Activated CD4-positive, alpha-beta memory T cell treated with anti-CD3 and anti-CD28 coated beads, Interleukin-2, amount 10 ng/mL, durations not matched to agents 7 days and 5 days (primary cell): ENCODE measurements at regions not wholly inside any gene's neighbourhood (a gene's known extent, or its start where the extent isn't known, plus 50 kb on each side); places are given as distances from the start of the nearest gene placed in this dataset.

ENCODE experiments used
- CTCF ChIA-PET: fragments of 350-600 bp; sonication (Branson Sonifier 250); formaldehyde crosslinking; loops from one replicate; lab custom pipeline; 2021; ENCODE audit warnings: antibody characterized with exemption, inconsistent platforms; lab: Charles Lee
- POLR2A ChIA-PET: fragments of 350-600 bp; sonication (Branson Sonifier 250); formaldehyde crosslinking; loops from one replicate; lab custom pipeline; 2021; ENCODE audit warnings: antibody characterized with exemption; lab: Charles Lee
- DNase-seq: peaks from one replicate; pipeline ENCODE4 v3.0.0-alpha.2; 2020
- H3K27ac Mint-ChIP-seq: one replicate; pipeline ENCODE4 v1.8.0; 2021; ENCODE audit warnings: mild to moderate bottlenecking, mixed read lengths
- H3K27me3 Mint-ChIP-seq: one replicate; pipeline ENCODE4 v1.8.0; 2021; ENCODE audit warnings: mixed read lengths
- H3K36me3 Mint-ChIP-seq: one replicate; pipeline ENCODE4 v1.8.0; 2021; ENCODE audit warnings: low read depth, mixed read lengths
- H3K4me1 Mint-ChIP-seq: one replicate; pipeline ENCODE4 v1.8.0; 2021; ENCODE audit warnings: mixed read lengths
- H3K4me3 Mint-ChIP-seq: one replicate; pipeline ENCODE4 v1.8.0; 2021; ENCODE audit warnings: mild to moderate bottlenecking, mixed read lengths
- H3K9me3 Mint-ChIP-seq: one replicate; pipeline ENCODE4 v1.8.0; 2021; ENCODE audit warnings: mixed read lengths

DNA sequence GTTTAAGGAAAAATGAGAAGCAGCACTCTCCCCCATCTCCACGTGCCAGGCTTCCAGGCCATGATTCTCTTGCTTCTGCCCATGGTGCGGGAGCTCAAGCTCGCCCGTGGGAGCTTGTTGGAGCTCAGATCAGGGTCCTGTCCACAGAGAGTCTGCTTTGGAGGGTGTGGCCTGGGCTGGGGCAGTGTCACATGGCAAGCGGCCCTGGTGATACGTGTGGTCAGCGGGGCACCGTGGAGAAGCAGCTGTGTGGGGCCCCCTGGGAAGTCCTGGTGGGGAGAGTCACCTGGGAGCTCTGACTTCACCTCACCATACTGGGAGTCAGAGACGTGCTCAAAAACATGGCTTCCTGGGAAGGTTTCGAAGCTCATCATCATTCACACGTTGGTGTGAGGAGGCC is 275.3 kb downstream of the GADD45G start:
- no peak overlapping the region for H3K27ac Mint-ChIP-seq
- DNase-seq, result no peak
- no peaks in the 10 kb centered on the region for H3K4me1 Mint-ChIP-seq
- no peaks in the 10 kb centered on the region for H3K9me3 Mint-ChIP-seq
- H3K36me3 Mint-ChIP-seq, result no peaks in the 10 kb centered on the region
- POLR2A ChIA-PET, result no interaction called here
- CTCF ChIA-PET, result interaction anchor here (1.3 to 2.3 kb wide), 2 partner anchors 277 to 278 kb away, joined by 4 to 11 read pairs; no protein-coding TSS in a partner anchor
- no peak overlapping the region for H3K4me3 Mint-ChIP-seq
- H3K27me3 Mint-ChIP-seq, result no peaks in the 10 kb centered on the region

DNA sequence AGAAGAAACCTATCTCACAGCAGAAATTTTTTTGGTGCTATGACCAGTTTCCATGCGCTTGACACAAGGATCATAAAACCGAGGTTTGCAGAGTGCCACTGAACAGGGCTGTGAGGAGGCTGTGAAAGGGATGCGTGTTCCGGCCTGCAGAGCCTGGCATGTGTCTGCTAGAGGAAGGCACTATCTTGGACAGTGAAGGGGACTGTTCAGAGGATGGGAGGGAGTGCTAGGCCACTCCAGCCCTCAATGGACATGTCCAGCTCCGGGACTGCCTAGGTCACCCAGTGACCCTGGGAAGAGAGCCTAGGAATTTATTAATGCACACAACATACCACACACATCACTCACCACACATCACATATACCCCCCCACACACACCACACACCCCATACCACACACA is 275.9 kb downstream of the GADD45G start:
- Mint-ChIP-seq H3K4me1 (no peaks in the 10 kb centered on the region), H3K9me3 (no peaks in the 10 kb centered on the region), H3K36me3 (no peaks in the 10 kb centered on the region), H3K27ac (no peak overlapping the region), H3K4me3 (no peak overlapping the region), H3K27me3 (no peaks in the 10 kb centered on the region)
- ChIA-PET POLR2A (no interaction called here), CTCF (interaction anchor here (2.3 kb wide), 1 partner anchor 278 kb away, joined by 11 read pairs; no protein-coding TSS in a partner anchor)
- peak; percentile 12 for DNase-seq

DNA sequence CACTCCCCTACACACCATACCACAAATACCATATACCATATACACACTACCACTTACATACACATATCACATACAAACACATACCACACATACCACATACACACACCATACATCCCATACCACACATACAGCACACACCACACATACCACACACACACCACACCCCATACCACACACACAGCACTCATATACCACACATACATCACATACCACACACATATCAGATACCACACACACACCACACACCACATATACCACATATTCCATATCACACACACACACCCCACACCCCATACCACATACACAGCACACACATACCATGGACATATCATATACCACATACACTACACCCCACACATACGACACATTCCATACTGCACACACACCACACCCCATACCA is 276.6 kb downstream of the GADD45G start:
- POLR2A ChIA-PET, result no interaction called here
- no peaks in the 10 kb centered on the region for H3K9me3 Mint-ChIP-seq
- no peak overlapping the region for H3K27ac Mint-ChIP-seq
- H3K4me3 Mint-ChIP-seq, result no peak overlapping the region
- no peaks in the 10 kb centered on the region for H3K27me3 Mint-ChIP-seq
- no peaks in the 10 kb centered on the region for H3K4me1 Mint-ChIP-seq
- no peaks in the 10 kb centered on the region for H3K36me3 Mint-ChIP-seq
- DNase-seq, result peak; percentile 9
- CTCF ChIA-PET, result no interaction called here

DNA sequence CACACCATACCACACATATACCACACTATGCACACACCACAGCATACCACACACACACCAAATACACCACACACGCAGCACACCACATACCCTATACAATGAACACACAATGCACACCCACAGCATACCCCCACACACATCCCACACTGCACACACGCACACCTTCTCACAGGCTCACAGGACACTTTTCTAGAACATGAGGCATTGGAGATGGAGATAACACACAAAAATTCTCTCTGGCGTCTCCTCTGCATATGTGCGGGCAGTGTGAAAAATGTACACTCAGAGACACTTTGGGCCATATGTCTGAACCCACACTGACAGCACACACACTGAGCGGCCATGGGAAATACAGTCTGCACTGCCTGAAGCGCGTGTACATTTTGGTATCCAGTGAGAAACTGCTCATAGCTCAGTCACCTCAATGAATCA is 278.1 kb downstream of the GADD45G start:
- H3K4me1 Mint-ChIP-seq, result no peaks in the 10 kb centered on the region
- no peak overlapping the region for H3K27ac Mint-ChIP-seq
- no peak overlapping the region for H3K4me3 Mint-ChIP-seq
- peaks cover 2% of the 10 kb centered on the region for H3K27me3 Mint-ChIP-seq
- CTCF ChIA-PET, result no interaction called here
- H3K9me3 Mint-ChIP-seq, result no peaks in the 10 kb centered on the region
- POLR2A ChIA-PET, result no interaction called here
- peak; percentile 10 for DNase-seq
- no peaks in the 10 kb centered on the region for H3K36me3 Mint-ChIP-seq

DNA sequence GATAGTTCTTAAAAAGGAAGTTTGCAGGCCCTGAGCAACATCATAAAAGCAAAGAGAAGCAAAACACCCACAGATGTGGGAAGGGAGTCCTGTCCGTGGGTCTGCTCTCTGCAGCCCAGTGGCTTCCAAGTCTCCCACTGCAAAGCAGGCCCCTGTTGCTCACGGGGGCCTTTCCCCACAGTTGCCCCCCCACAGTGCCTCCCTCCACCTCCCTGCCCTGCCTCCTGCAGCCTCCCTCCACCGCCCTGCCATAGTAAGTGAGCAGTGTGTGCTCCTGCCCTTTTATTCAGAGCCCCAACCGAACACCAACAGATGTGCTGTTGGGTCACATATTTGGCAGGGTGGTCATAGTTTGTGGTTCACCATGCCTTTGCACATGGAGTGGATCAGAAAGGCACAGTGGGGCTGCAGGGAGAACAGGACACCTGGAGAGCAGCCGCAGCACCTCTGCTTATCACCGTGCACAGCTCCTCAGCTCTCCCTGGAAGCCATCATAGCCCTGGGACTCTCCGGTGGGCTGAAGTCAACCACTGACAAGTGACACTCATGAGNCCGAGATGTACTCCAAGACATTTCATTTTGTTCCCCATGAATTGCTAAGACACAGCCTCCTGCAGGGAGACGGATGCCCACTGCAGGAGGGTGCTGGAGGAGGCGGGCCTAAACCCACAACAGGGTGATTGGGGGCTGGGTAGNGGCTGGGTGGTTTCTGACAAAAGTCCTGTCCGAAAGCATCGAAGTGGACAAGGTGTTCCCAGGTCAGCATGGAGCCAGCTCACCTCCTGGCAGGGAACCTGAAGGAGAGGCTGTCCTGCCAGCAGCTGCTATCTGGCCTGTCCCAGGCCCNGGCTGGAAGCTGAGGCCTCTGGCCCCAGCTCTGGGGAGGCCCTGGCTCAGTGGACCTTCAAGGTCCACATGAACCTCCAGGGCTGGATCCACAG is 278.9 kb downstream of the GADD45G start:
- peak; percentile 15 for DNase-seq
- H3K27me3 Mint-ChIP-seq, result peaks cover 2% of the 10 kb centered on the region
- H3K9me3 Mint-ChIP-seq, result no peaks in the 10 kb centered on the region
- POLR2A ChIA-PET, result no interaction called here
- H3K4me1 Mint-ChIP-seq, result no peaks in the 10 kb centered on the region
- H3K27ac Mint-ChIP-seq, result no peak overlapping the region
- no peak overlapping the region for H3K4me3 Mint-ChIP-seq
- CTCF ChIA-PET, result no interaction called here
- H3K36me3 Mint-ChIP-seq, result no peaks in the 10 kb centered on the region

DNA sequence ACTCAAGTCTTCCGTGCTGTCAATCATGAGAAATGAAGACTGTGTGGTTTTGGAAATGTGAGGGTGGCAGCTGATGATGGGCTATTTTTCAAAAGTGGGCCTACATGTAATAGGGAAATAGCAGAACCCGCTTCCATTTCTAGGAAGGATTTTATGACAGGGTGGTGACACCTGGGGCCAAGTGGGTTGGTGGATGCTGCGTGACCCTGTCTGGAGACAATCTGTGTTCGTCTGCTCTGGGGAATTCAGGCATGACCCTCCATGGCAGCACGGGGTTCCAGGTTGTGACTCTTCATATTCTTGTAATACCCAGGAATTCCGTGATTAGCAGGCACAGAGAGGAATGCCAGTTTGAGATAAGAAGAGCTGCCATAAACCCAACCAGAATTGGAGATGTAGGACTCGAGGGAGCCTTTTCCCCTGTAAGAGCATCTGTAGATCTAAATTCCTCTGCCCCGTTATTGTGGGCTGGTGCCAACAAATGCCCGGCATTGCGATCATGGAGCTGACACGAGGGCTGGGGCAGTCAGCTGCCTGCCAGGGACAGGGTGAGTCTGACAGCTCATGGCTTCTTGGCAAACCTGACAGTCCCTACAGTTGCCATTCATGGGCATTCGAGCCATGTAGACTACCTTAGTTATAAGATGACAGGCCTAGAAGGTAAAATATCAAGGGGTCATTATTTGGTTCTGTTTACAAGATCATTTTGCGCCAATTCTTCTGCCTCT is 279.7 kb downstream of the GADD45G start:
- CTCF ChIA-PET, result no interaction called here

DNA sequence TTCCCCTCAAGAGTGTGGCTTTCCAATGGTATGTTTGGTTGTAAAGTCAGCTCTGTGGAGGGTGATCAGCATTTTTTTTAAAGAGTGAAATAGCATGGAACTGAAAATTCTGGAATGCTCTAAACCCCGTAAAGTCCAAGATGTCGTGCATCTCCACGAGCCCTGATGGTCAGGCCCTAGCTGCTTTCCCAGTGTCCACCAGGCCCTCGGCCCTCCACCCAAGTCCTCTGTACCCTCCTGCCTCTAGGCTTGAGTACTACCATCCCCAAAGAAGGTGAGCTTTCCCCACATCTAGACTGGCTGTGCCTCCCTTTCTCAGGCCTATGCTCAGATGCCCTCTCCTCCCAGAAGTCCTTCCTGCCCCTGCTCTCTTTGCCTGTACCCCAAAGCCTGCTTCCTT is 280.3 kb downstream of the GADD45G start:
- POLR2A ChIA-PET, result no interaction called here
- Mint-ChIP-seq H3K27ac (no peak overlapping the region), H3K9me3 (no peaks in the 10 kb centered on the region), H3K27me3 (peaks cover 2% of the 10 kb centered on the region), H3K36me3 (no peaks in the 10 kb centered on the region), H3K4me3 (no peak overlapping the region), H3K4me1 (no peaks in the 10 kb centered on the region)
- CTCF ChIA-PET, result no interaction called here
- peak; percentile 3 for DNase-seq

More for the DNA sequence above, 279.7 kb downstream of the GADD45G start:
- peak; percentile 9 for DNase-seq
- no peaks in the 10 kb centered on the region for H3K36me3 Mint-ChIP-seq
- no peaks in the 10 kb centered on the region for H3K4me1 Mint-ChIP-seq
- POLR2A ChIA-PET, result no interaction called here
- H3K4me3 Mint-ChIP-seq, result no peak overlapping the region
- peaks cover 2% of the 10 kb centered on the region for H3K27me3 Mint-ChIP-seq
- H3K9me3 Mint-ChIP-seq, result no peaks in the 10 kb centered on the region
- no peak overlapping the region for H3K27ac Mint-ChIP-seq

DNA sequence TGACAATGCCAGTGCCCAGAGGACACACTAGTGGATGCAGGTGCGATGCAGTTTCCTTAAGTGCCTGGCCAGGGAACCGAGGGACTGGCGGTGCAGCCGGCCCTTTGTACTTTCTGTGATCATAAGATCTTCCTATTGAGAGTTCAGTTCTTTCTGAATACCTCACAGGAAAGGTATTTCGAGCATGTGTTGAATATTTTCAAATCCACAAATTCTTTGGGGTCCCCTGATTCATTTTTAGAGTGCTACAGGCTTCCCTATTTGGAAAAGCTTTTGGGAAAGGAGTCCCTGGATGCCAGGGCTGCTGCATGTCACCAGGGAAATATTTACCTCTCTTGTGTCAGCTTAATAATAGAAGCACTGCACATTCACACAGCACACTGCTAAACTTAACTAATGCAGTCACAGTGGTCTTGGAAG is 281.5 kb downstream of the GADD45G start:
- no peak for DNase-seq
- ChIA-PET CTCF (no interaction called here), POLR2A (no interaction called here)
- no peak overlapping the region for H3K27ac Mint-ChIP-seq
- H3K27me3 Mint-ChIP-seq, result peaks cover 2% of the 10 kb centered on the region
- no peaks in the 10 kb centered on the region for H3K9me3 Mint-ChIP-seq
- H3K4me3 Mint-ChIP-seq, result no peak overlapping the region
- H3K4me1 Mint-ChIP-seq, result no peaks in the 10 kb centered on the region
- no peaks in the 10 kb centered on the region for H3K36me3 Mint-ChIP-seq

DNA sequence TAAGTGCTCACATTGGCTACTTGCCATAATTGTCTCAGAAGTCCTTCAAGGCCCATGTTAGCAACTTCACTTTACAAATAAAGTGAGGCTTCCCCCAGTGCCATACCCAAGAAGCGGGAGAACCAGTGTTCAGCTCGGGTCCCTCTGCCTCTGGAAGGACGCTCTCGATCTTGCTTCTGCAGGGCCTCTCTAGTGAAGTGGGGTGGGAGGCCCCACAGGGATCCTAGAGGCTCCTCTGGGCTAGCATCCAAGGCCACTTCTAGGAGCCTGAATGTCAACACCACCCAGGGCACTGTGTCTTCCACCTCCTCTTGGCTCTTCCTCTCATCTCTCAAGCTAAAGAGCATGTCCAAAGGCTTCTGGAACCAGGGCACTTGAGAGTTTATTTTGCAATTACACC is 282.5 kb downstream of the GADD45G start:
- H3K4me1 Mint-ChIP-seq, result no peaks in the 10 kb centered on the region
- DNase-seq, result no peak
- peaks cover 2% of the 10 kb centered on the region for H3K27me3 Mint-ChIP-seq
- POLR2A ChIA-PET, result no interaction called here
- no peak overlapping the region for H3K4me3 Mint-ChIP-seq
- CTCF ChIA-PET, result no interaction called here
- no peak overlapping the region for H3K27ac Mint-ChIP-seq
- H3K9me3 Mint-ChIP-seq, result no peaks in the 10 kb centered on the region
- no peaks in the 10 kb centered on the region for H3K36me3 Mint-ChIP-seq

DNA sequence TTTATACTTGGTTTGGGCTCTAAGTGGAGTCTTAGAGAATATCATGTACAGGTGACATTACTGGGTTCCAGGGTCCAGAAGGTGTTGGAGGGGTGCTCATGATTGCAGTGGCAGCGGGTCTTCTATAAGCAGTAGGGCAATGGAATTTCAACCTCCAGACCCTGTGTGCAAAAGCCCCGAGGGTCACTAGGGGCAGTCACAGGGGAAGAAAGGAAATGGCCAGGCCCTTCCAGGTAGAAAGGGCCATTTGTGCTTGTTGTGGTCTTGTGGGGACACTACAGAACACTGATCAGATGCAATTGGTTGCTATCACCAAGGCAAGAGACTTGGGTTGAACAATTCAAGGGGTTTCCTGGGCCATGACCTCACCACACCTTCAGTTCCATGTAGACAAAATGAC is 283.4 kb downstream of the GADD45G start:
- Mint-ChIP-seq H3K4me1 (no peaks in the 10 kb centered on the region), H3K4me3 (no peak overlapping the region), H3K27me3 (peaks cover 2% of the 10 kb centered on the region), H3K9me3 (no peaks in the 10 kb centered on the region), H3K36me3 (no peaks in the 10 kb centered on the region), H3K27ac (no peak overlapping the region)
- no peak for DNase-seq
- ChIA-PET CTCF (no interaction called here), POLR2A (no interaction called here)

DNA sequence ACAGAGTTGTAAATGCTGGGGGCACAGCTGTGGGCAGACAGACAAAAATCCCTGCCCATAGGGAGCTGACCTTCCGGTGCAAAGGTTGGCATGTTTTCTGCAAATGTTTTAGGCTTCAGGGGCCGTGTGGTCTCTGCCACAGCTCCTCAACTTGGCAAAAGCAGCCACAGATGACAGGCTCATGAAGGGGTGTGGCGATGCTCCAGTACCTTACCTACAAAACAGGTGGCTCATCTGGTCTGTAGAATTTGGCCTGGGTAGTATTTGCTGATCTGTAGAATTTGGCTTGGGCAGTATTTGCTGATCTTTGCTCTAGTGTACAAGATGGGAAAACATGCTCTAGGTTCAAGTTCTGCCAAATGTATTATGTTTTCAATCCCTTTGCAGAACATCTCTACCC is 283.9 kb downstream of the GADD45G start:
- no peaks in the 10 kb centered on the region for H3K9me3 Mint-ChIP-seq
- no peak for DNase-seq
- H3K27ac Mint-ChIP-seq, result no peak overlapping the region
- ChIA-PET POLR2A (no interaction called here), CTCF (interaction anchor here (1.4 kb wide), 1 partner anchor 295 kb away, joined by 3 read pairs; no protein-coding TSS in a partner anchor)
- no peak overlapping the region for H3K4me3 Mint-ChIP-seq
- no peaks in the 10 kb centered on the region for H3K36me3 Mint-ChIP-seq
- H3K4me1 Mint-ChIP-seq, result no peaks in the 10 kb centered on the region
- H3K27me3 Mint-ChIP-seq, result peaks cover 3% of the 10 kb centered on the region

DNA sequence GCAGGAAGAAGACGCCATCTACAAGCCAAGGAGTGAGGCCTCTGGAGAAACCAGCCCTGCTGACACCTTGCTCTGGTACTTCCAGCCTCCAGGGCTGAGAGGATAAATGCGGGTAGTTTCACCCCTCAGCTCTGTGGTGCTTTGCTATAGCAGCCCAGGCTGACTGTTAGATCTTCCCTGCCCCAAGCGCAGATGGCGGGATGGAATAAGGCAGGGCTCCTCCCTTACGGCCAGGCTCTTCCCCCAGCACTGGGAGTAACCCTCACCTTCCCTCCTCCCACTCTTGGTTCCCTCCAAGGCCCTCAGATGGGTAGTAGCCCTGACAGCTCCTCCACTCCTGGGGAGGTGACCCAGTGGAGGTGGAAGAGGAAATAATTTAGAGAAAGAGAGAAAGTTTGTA is 285.1 kb downstream of the GADD45G start:
- H3K4me3 Mint-ChIP-seq, result no peak overlapping the region
- H3K27me3 Mint-ChIP-seq, result peaks cover 11% of the 10 kb centered on the region
- ChIA-PET POLR2A (no interaction called here), CTCF (interaction anchor here (1.4 kb wide), 1 partner anchor 296 kb away, joined by 3 read pairs; no protein-coding TSS in a partner anchor)
- no peaks in the 10 kb centered on the region for H3K36me3 Mint-ChIP-seq
- H3K27ac Mint-ChIP-seq, result no peak overlapping the region
- no peaks in the 10 kb centered on the region for H3K4me1 Mint-ChIP-seq
- H3K9me3 Mint-ChIP-seq, result no peaks in the 10 kb centered on the region
- no peak for DNase-seq

DNA sequence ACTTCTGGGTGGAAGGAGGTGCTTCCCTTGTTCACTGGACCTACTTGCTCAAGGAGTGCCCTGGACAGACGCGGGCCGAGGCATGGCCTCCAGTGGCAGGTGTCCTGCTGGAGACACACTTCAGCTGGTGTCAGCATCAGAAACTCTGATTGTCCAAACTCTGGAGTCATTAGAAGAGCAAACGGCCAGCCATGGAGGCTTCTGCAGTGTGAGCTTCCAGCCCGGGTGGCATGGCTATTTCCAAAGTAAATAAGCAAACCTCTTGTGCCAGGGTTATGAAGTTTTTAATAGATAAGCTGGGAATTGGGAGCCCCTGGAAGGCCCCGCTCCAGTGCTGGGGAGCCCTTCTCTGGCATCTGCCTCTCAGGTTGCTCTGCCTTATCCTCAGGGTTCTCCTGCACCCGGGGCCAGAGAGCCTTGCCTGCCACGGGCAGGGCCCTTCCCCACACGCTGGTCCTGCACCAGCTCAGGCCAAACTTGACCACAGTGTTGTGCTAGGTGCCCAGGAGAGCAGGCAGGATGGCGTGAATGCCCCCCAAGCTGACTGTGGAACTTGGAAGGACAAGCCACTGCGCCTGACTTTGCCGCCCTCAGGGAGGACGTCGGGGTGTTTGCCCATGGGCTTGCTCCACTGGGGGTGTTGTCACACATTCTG is 285.6 kb downstream of the GADD45G start:
- Mint-ChIP-seq H3K27ac (no peak overlapping the region), H3K4me3 (no peak overlapping the region), H3K9me3 (no peaks in the 10 kb centered on the region), H3K27me3 (peaks cover 14% of the 10 kb centered on the region), H3K4me1 (no peaks in the 10 kb centered on the region), H3K36me3 (no peaks in the 10 kb centered on the region)
- ChIA-PET CTCF (interaction anchor here (1.4 kb wide), 1 partner anchor 297 kb away, joined by 3 read pairs; no protein-coding TSS in a partner anchor), POLR2A (no interaction called here)
- no peak for DNase-seq
